Large intestine (tissue), 3 donors: ENCODE measurements at regions not wholly inside any gene's neighbourhood (a gene's known extent, or its start where the extent isn't known, plus 50 kb on each side); places are given as distances from the start of the nearest gene placed in this dataset.
"Not testable (repeated sequence)": the region's sequence is repeated elsewhere in the genome, so short reads cannot be mapped to it uniquely, and the experiment has no call there.

Source experiments
- DNase-seq, 2 donors: peaks; one replicate each; pipeline versions ENCODE4 v3.0.0 to v3.0.0-alpha.2; 2013
- H3K27ac ChIP-seq: one replicate; pipeline ENCODE4 v1.5.1; 2013; ENCODE audit warnings: low read length
- H3K27me3 ChIP-seq: 2 replicates; pipeline ENCODE4 v1.6.1; 2013; ENCODE audit warnings: low read length; ENCODE audit not compliant: control insufficient read depth, insufficient read depth
- H3K36me3 ChIP-seq: 2 replicates; pipeline ENCODE4 v1.6.1; 2013; ENCODE audit warnings: low read length; ENCODE audit not compliant: control insufficient read depth, insufficient read depth
- H3K4me1 ChIP-seq: one replicate; pipeline ENCODE4 v1.6.1; 2013; ENCODE audit warnings: low read length; ENCODE audit not compliant: control insufficient read depth, insufficient read depth
- H3K4me3 ChIP-seq: one replicate; pipeline ENCODE4 v1.5.1; 2013; ENCODE audit warnings: low read length
- H3K9me3 ChIP-seq: one replicate; pipeline ENCODE4 v1.6.1; 2013; ENCODE audit warnings: mild to moderate bottlenecking, low read depth, low read length, moderate library complexity; ENCODE audit not compliant: control insufficient read depth
- WGBS: methylation state at CpG from one replicate; pipeline ENCODE4 v1.1.5; 2013; ENCODE audit warnings: low lambda C conversion rate; ENCODE audit not compliant: insufficient coverage; 5-methylcytosine and 5-hydroxymethylcytosine counted together

- not testable (repeated sequence) for H3K27ac ChIP-seq, H3K27me3 ChIP-seq, H3K4me1 ChIP-seq, H3K9me3 ChIP-seq, H3K36me3 ChIP-seq, H3K4me3 ChIP-seq, DNase-seq
- WGBS, result 20% methylated on average over 1 of the region's 14 CpGs
Observed at GRCh38 chr1:21367973-21368514, 71.9 kb upstream of the NBPF3 start.

- Histone ChIP-seq H3K4me3 (no peak overlapping the region), H3K27me3 (no peaks in the 10 kb centered on the region), H3K27ac (no peak overlapping the region), H3K4me1 (no peaks in the 10 kb centered on the region), H3K9me3 (no peaks in the 10 kb centered on the region), H3K36me3 (no peaks in the 10 kb centered on the region)
- 72% methylated on average over 2 of the region's 3 CpGs for WGBS
- no peak for DNase-seq
Observed at GRCh38 chr1:21366288-21366687, 73.6 kb upstream of the NBPF3 start.

GRCh38 chr1:21365036-21365435 is 74.8 kb upstream of the ECE1 start:
- H3K4me3 ChIP-seq, result no peak overlapping the region
- no peaks in the 10 kb centered on the region for H3K36me3 ChIP-seq

GRCh38 chr1:21362096-21362495 is 71.8 kb upstream of the ECE1 start:
- Histone ChIP-seq H3K4me1 (no peaks in the 10 kb centered on the region), H3K4me3 (no peak overlapping the region), H3K27me3 (no peaks in the 10 kb centered on the region), H3K9me3 (no peaks in the 10 kb centered on the region), H3K27ac (no peak overlapping the region), H3K36me3 (no peaks in the 10 kb centered on the region)
- no peak for DNase-seq
- 67% methylated on average over 1 of the region's 3 CpGs for WGBS

More at GRCh38 chr1:21365036-21365435, 74.8 kb upstream of the ECE1 start:
- Histone ChIP-seq H3K4me1 (no peaks in the 10 kb centered on the region), H3K27ac (no peak overlapping the region), H3K27me3 (no peaks in the 10 kb centered on the region), H3K9me3 (no peaks in the 10 kb centered on the region)
- DNase-seq, result no peak

GRCh38 chr1:21361506-21361905 is 71.2 kb upstream of the ECE1 start:
- H3K27me3 ChIP-seq, result no peaks in the 10 kb centered on the region
- no peaks in the 10 kb centered on the region for H3K36me3 ChIP-seq
- H3K9me3 ChIP-seq, result no peaks in the 10 kb centered on the region
- H3K4me1 ChIP-seq, result no peaks in the 10 kb centered on the region
- H3K4me3 ChIP-seq, result no peak overlapping the region
- WGBS, result 83% methylated on average over 1 of the region's 5 CpGs
- no peak for DNase-seq
- H3K27ac ChIP-seq, result no peak overlapping the region

GRCh38 chr1:21357161-21357560 is 66.9 kb upstream of the ECE1 start:
- H3K9me3 ChIP-seq, result no peaks in the 10 kb centered on the region
- H3K27me3 ChIP-seq, result no peaks in the 10 kb centered on the region
- H3K4me1 ChIP-seq, result no peaks in the 10 kb centered on the region
- no peak overlapping the region for H3K27ac ChIP-seq
- 80% methylated on average over 2 of the region's 5 CpGs for WGBS
- H3K4me3 ChIP-seq, result no peak overlapping the region
- DNase-seq, result no peak
- no peaks in the 10 kb centered on the region for H3K36me3 ChIP-seq

GRCh38 chr1:21355956-21356355 is 65.7 kb upstream of the ECE1 start:
- Histone ChIP-seq H3K4me3 (no peak overlapping the region), H3K9me3 (no peaks in the 10 kb centered on the region), H3K4me1 (no peaks in the 10 kb centered on the region), H3K27ac (no peak overlapping the region), H3K36me3 (no peaks in the 10 kb centered on the region), H3K27me3 (no peaks in the 10 kb centered on the region)
- WGBS, result no CpG with 5 or more reads among the region's 6 CpGs
- DNase-seq, result no peak

- Histone ChIP-seq H3K36me3 (no peaks in the 10 kb centered on the region), H3K27me3 (no peaks in the 10 kb centered on the region)
Observed at GRCh38 chr1:21352586-21352985, 62.3 kb upstream of the ECE1 start.

GRCh38 chr1:21351901-21352300 is 61.6 kb upstream of the ECE1 start:
- Histone ChIP-seq H3K4me1 (no peaks in the 10 kb centered on the region), H3K4me3 (no peak overlapping the region), H3K27ac (no peak overlapping the region), H3K36me3 (no peaks in the 10 kb centered on the region), H3K9me3 (no peaks in the 10 kb centered on the region), H3K27me3 (no peaks in the 10 kb centered on the region)
- WGBS, result 100% methylated on average over 3 of the region's 6 CpGs
- DNase-seq, result no peak

More at GRCh38 chr1:21352586-21352985, 62.3 kb upstream of the ECE1 start:
- no peaks in the 10 kb centered on the region for H3K4me1 ChIP-seq
- H3K9me3 ChIP-seq, result no peaks in the 10 kb centered on the region
- H3K4me3 ChIP-seq, result no peak overlapping the region
- no peak overlapping the region for H3K27ac ChIP-seq
- DNase-seq, result no peak

GRCh38 chr1:21350202-21350885 is 60.1 kb upstream of the ECE1 start:
- 90% methylated on average over 2 of the region's 11 CpGs for WGBS
- no peaks in the 10 kb centered on the region for H3K9me3 ChIP-seq
- no peaks in the 10 kb centered on the region for H3K27me3 ChIP-seq
- H3K36me3 ChIP-seq, result no peaks in the 10 kb centered on the region
- no peaks in the 10 kb centered on the region for H3K4me1 ChIP-seq
- H3K27ac ChIP-seq, result no peak overlapping the region
- no peak overlapping the region for H3K4me3 ChIP-seq
- DNase-seq, result no peak

GRCh38 chr1:21349693-21350092 is 59.4 kb upstream of the ECE1 start:
- no peak for DNase-seq
- no peaks in the 10 kb centered on the region for H3K4me1 ChIP-seq
- H3K4me3 ChIP-seq, result no peak overlapping the region
- no peaks in the 10 kb centered on the region for H3K36me3 ChIP-seq
- no peaks in the 10 kb centered on the region for H3K27me3 ChIP-seq
- no peaks in the 10 kb centered on the region for H3K9me3 ChIP-seq
- H3K27ac ChIP-seq, result no peak overlapping the region
- WGBS, result no CpG with 5 or more reads among the region's 3 CpGs
